Activated CD4-positive, alpha-beta T cell treated with anti-CD3 and anti-CD28 coated beads, Interleukin-2, amount 50 U/mL, for 4 hours (primary cell): ENCODE measurements at regions not wholly inside any gene's neighbourhood (a gene's known extent, or its start where the extent isn't known, plus 50 kb on each side); places are given as distances from the start of the nearest gene placed in this dataset.

Experiments
- DNase-seq, 2 experiments: peaks; one replicate each; pipeline ENCODE4 v3.0.0-alpha.2; 2020

- DNase-seq, result no peak
These were observed 1146.1 kb downstream of the EFNB2 start for GRCh38 chr13:105389373-105389772.

GRCh38 chr13:105377452-105377851 is 1158.0 kb downstream of the EFNB2 start:
- no peak for DNase-seq

GRCh38 chr13:105370011-105370650 is 1165.3 kb downstream of the EFNB2 start:
- no peak for DNase-seq

GRCh38 chr13:105368781-105369180 is 1166.7 kb downstream of the EFNB2 start:
- no peak for DNase-seq

GRCh38 chr13:105365831-105366230 is 1169.6 kb downstream of the EFNB2 start:
- no peak for DNase-seq

GRCh38 chr13:105365021-105365550 is 1170.4 kb downstream of the EFNB2 start:
- DNase-seq, result no peak

- DNase-seq, result no peak
These were observed 1171.3 kb downstream of the EFNB2 start for GRCh38 chr13:105364191-105364590.

GRCh38 chr13:105363261-105364190 is 1171.9 kb downstream of the EFNB2 start:
- DNase-seq, result no peak

- DNase-seq, result no peak
These were observed 1181.8 kb downstream of the EFNB2 start for GRCh38 chr13:105353654-105354053.

GRCh38 chr13:105349082-105349723 is 1186.3 kb downstream of the EFNB2 start:
- no peak for DNase-seq

GRCh38 chr13:105346141-105346775 is 1189.2 kb downstream of the EFNB2 start:
- no peak for DNase-seq

GRCh38 chr13:105345730-105346129 is 1189.7 kb downstream of the EFNB2 start:
- DNase-seq, result no peak

GRCh38 chr13:105345131-105345530 is 1190.3 kb downstream of the EFNB2 start:
- DNase-seq, result no peak

GRCh38 chr13:105343134-105343806 is 1192.2 kb downstream of the EFNB2 start:
- no peak for DNase-seq

GRCh38 chr13:105342281-105342820 is 1193.1 kb downstream of the EFNB2 start:
- no peak for DNase-seq

GRCh38 chr13:105341758-105342157 is 1193.7 kb downstream of the EFNB2 start:
- DNase-seq, result no peak

- no peak for DNase-seq
These were observed 1194.2 kb downstream of the EFNB2 start for GRCh38 chr13:105341256-105341655.

- no peak for DNase-seq
These were observed 1195.3 kb downstream of the EFNB2 start for GRCh38 chr13:105340061-105340606.

- no peak for DNase-seq
These were observed 1196.7 kb downstream of the EFNB2 start for GRCh38 chr13:105338773-105339172.

GRCh38 chr13:105338006-105338405 is 1197.5 kb downstream of the EFNB2 start:
- no peak for DNase-seq

- no peak for DNase-seq
These were observed 1198.5 kb downstream of the EFNB2 start for GRCh38 chr13:105336706-105337576.
